Nucleus accumbens (tissue), 56 donors: ENCODE measurements at regions not wholly inside any gene's neighbourhood (a gene's known extent, or its start where the extent isn't known, plus 50 kb on each side); places are given as distances from the start of the nearest gene placed in this dataset.
"Not testable (repeated sequence)": the region's sequence is repeated elsewhere in the genome, so short reads cannot be mapped to it uniquely, and the experiment has no call there.

ENCODE experiments used
- DNase-seq, 56 donors: peaks; one replicate each; lab custom pipeline; 2025; lab: John Stamatoyannopoulos, UW

- no peak for DNase-seq
These were observed 282.9 kb downstream of the C16orf95 start for GRCh38 chr16:87034317-87034716.

- DNase-seq = no peak
These were observed 282.1 kb downstream of the C16orf95 start for GRCh38 chr16:87035053-87035452.

- no peak for DNase-seq
These were observed 280.2 kb downstream of the C16orf95 start for GRCh38 chr16:87037012-87037411.

- not testable (repeated sequence) for DNase-seq
These were observed 278.7 kb downstream of the C16orf95 start for GRCh38 chr16:87038528-87038927.

DNA sequence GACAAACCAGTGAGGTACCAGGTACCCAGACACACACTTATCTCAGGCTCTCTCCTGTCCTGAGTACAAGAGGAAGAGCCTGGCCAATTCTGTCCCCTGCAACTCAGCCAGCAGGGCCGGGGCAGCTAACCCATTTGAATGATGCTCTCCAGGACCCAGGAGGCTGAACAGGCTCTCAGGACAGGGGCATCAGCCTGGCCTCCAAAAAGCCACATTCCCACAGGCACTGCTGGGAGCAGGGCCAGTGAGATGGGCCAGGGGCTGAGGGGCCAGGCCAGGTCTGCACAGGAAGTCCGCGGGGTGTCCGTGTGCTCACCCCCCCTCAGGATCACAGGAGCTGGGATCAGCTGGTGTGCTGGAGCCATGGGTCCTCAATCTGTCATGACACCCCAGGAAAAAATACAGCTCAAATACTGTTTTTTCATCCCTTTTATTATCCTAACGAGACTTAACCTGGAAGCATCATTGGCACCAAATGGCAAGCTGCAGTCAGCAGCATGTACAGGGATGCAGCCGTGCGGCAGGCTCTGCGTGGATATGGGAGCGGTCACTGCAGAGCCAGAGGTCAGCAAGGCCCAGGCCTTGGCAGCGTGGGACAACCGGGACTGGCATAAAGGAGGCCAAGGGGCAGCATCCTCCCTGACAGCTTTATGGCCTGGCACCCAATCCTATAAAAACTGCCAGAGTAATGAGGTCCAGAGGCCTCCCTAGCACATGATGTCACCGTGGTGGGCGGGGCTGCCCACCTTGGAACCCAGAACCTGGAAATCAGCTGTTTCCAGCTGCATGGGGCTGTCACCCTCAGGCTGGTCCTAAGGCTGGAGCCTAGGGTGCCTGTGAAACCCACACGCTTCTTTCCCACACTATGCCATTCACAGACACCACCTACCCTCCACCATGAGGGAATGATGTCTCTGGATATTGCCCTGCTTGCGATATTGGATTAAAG lies 276.7 kb downstream of the C16orf95 start:
- DNase-seq = no peak

- DNase-seq = no peak
These were observed 275.9 kb downstream of the C16orf95 start for GRCh38 chr16:87041286-87041685.

DNA sequence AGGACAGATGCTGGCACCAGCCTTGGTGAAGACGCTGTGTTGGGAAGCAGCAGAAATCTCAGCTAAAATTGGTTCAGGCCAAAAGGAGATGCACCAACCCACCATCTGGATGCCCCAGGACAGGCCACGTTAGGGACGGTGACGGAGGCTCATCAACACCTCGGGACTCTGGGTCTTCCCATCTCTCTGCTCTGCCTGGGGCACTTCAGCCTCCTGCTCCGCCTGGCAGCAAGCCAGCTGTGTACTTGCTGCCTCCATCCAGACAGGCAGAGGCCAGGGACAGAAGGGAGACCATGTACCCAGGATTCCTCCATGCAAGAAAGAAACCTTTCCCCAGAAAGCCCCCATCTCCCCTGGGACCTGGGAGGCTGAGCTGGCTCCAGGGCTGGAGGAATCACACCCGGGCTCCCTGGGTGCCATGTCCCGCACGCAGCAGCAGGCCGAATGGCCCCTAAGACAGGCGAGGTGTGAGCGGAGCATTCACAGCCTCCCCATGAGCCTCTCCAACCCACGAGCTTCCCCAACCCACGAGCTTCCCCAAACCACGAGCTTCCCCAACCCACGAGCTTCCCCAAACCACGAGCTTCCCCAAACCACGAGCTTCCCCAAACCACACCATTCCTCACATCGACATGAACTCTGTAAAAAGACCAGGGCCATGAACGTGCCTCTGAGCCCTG lies 274.5 kb downstream of the C16orf95 start:
- peak in 1 of 56 donors; percentile 31 for DNase-seq

DNA sequence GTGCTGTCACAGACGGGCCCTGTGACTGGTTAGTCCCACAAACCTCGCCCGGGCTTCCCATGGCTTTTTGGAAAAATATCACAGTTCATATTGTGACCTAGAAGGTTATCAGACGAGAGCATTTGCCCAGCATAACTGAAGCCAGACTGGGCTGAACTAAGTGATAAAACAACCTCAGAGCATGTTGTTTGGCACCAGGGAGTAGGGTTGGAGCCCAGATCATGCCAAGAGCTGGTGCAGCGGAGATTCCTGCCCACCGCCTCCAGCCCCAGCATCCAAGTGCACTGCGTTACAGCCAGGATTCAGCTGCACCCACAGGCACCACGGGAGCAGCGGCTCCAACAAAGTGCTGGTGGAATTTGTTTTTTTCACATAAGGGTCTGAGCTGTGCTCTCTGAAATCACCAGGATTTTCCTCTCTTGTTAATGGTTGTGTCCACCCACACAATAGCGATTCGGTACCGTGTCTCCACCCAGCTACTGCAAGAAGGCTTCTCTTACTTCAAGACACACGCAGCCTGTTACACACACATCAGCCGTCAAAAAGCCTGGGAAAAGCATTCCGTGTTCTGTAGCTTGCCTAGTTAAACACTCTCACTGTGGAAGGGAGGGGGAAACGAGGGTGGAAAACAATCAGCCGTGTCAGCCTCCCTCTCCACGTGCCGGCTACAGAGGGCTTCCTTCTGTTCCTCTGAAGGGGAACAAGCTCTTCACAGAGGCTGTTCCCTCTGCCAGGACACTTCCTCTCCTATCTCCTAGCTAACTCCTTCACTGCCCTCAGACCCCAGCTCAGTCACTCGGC lies 273.8 kb downstream of the C16orf95 start:
- peak in 42 of 56 donors; percentile 4 to 82 (median 38) for DNase-seq

DNA sequence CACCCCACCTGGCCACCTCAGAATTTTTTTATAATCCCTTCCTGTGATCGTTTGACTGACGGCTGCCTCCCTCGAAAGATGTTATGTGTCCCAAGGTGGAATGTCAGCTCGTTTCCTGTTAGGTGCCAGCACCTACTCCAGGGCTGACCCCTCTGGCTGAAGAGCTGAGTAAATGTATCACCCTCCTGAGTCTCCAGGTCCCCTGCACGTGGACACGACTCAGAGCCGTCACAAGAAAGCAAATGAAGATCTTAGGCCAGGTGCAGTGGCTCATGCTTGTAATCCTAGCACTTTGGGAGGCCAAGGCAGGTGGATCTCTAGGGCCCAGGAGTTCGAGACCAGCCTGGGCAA lies 273.2 kb downstream of the C16orf95 start:
- DNase-seq = no peak

DNA sequence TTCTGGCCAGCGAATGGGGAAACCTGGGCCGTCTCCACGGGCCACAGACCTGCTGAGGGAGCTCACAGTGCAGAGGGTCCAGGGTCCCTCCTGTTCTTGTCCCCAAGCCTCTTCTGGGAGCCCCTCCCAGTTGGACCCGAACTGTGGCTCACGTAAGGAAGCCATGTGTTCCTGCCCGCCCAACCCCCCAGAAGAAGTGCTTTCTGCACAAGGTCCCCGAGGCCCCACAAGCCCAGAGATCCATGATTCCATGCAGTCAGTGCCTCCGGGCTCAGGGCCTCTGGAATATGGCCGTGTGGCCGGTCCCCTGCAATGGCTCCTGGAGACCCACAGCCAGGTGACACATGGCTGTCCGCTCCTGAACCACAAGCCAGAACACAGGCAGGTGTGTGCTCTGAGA lies 272.4 kb downstream of the C16orf95 start:
- no peak for DNase-seq

DNA sequence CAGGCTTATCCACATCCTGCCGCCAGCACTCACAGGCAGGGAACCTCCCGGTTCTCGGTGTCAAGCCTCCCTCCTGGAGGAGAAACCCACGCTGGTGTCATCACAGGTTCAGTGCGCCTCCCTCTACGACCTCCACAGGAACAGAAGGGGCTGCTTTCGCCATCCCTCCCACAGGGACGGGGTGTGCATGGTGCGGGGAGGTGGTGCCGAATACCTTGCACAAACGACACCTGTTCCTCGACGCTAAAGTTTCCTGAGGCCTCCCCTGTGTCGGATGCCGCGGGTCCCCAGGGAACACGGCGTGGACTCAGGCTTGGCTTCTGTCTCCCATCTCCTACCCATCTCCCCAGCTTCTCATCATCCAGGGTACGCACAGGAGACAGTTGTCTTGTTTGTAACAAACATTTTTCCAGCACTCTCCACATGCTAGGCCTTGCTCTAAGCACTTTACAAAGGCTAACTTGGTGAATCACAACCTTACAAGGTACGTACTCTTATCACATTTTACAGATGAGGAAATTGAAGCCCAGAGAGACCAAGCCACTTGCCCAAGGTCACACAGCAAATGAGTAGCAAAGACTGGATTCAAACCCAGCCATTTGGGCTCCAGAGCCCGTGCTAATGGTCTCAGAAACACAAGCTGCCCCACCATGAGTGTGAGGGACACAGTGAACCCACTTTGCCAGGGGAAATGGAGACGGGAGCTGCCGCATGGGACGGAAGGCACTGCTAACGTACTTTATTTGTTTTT lies 271.6 kb downstream of the C16orf95 start:
- DNase-seq = no peak

- no peak for DNase-seq
These were observed 271.0 kb downstream of the C16orf95 start for GRCh38 chr16:87046235-87046634.

DNA sequence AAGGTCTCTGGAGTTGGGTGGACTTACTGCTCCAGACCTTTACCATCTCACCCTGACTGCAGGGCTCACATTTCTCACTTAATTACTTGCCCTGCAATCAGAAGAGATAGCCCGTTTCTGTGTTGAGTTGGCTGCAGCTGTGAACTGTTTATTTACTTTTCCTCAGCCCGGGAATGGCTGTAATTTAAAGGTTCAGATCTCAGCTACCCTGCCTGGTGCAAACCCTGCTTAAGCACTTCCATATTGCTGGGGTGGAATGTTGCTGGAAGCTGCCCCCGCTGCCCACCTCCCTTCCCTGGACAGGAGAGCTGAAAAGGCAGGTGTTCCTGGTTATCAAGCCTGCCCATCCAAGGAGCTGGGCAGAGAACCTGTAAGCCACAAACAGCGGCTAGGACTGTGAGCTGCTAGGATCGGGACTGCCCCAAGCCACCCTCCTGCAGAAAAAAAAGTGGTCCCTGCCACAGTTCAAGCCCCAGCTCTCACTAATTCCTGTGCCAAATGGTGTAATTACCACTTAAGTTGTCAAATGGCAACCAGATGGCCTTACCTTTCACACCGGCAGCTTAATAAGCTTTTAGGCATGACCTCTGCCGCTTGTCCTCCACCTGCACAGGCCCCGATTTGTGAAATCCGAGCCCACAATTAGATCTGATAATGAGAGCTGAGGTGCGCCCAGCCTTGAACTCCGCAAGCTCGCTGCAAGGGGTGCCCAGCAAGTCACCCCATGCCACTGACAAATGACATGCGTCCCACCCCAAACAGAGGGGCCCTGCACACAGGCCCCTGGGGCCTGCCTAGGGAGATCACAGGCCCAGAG lies 269.8 kb downstream of the C16orf95 start:
- DNase-seq = no peak

DNA sequence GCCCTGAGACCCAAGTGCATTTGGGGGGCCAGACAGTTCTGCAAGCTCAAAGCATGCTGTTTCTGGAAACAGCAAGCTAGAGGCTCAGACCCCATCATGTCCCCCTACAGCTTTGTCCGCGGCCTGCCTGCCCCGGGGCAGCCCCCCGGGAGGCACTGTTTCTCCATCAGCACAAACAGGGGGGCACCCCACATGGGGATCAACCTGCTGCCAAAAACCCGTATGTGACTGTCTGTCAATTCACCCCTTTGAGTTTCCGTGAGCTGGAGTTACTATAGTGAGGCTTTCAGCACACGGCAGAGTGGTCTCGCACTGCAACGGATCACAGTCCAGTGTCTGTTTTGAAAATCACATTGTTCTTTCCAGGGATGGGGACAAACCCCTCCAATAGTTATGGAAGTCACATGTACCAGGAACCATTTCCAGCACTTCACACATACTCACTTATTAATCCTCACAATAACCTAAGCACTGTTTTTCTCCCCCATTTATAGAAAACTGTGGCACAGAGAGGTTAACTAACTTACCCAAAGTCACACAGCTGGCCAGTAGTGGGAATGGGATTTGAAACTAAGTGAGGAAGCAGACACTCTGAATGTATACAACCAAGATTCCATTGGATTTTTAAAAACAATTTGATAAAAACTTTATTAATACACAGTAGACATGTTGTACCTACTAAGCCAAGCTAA lies 269.0 kb downstream of the C16orf95 start:
- DNase-seq = no peak

DNA sequence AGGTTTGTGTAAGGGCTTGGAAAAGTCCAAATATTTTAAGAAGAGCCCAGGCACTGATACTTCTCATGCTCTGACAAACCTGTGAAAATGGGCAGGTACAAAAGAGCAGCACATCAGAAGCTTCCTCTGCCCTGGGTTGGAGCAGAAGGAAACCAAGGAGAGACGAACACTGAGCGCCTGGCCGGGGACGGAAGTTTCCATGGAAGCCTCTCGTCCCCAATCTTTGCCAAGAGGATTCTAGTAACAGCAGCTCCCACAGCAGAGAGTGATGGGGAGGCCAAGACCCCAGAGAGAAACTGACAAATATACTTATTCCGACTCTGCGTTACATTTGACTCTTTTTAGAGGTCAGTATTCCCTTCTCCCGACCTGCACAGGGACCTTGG lies 268.5 kb downstream of the C16orf95 start:
- DNase-seq = no peak

GRCh38 chr16:87049216-87049615 lies 268.0 kb downstream of the C16orf95 start:
- not testable (repeated sequence) for DNase-seq

- no peak for DNase-seq
These were observed 267.1 kb downstream of the C16orf95 start for GRCh38 chr16:87050142-87050541.

- no peak for DNase-seq
These were observed 265.5 kb downstream of the C16orf95 start for GRCh38 chr16:87051526-87052320.
